HEK293 (cell line): ENCODE measurements at regions not wholly inside any gene's neighbourhood (a gene's known extent, or its start where the extent isn't known, plus 50 kb on each side); places are given as distances from the start of the nearest gene placed in this dataset.

Experiments
- CTCF ChIA-PET: fragments of 350-600 bp; formaldehyde crosslinking; extraction: SDS; loops from one replicate; lab custom pipeline; 2021; ENCODE audit warnings: antibody characterized with exemption; lab: Yijun Ruan, JAX
- POLR2A ChIA-PET: fragments of 300-600 bp; formaldehyde crosslinking; extraction: SDS; loops from one replicate; lab custom pipeline; 2020; ENCODE audit warnings: antibody characterized with exemption, inconsistent platforms; lab: Yijun Ruan, JAX
- H3K27ac ChIP-seq: fragments of 200-500 bp; sonication (Bioruptor generic); 2 replicates; pipeline ENCODE4 v1.5.1; 2014; ENCODE audit warnings: low read depth, low read length, control low read depth, inconsistent platforms; ENCODE audit errors: extremely low read depth
- H3K36me3 ChIP-seq, 2 experiments: fragments of 200-500 bp in 1 of 2; sonication (Bioruptor generic) in 1 of 2; 1 replicate in 1 of 2; 2 replicates in 1 of 2; pipeline ENCODE4 v1.5.1; 2014 to 2017; ENCODE audit warnings: inconsistent platforms in 2 of 2, low read length in 2 of 2; ENCODE audit not compliant: control insufficient read depth in 2 of 2, insufficient read depth in 1 of 2
- H3K4me1 ChIP-seq: fragments of 200-500 bp; sonication (Bioruptor generic); 2 replicates; pipeline ENCODE4 v1.5.1; 2014; ENCODE audit warnings: mild to moderate bottlenecking, low read length, inconsistent platforms; ENCODE audit not compliant: control insufficient read depth, insufficient read depth
- H3K4me3 ChIP-seq: 2 replicates; pipeline ENCODE4 v1.5.1; 2011; ENCODE audit warnings: low read depth, mild to moderate bottlenecking, control low read depth, low read length, moderate library complexity
- H3K9me3 ChIP-seq: fragments of 200-500 bp; sonication (Bioruptor generic); 2 replicates; pipeline ENCODE4 v1.5.1; 2014; ENCODE audit warnings: low read depth, low read length, inconsistent platforms; ENCODE audit not compliant: control insufficient read depth, insufficient read depth
- BCL6B ChIP-seq: fragments of 450-650 bp; formaldehyde crosslinking; IDR thresholded peaks from 2 replicates; pipeline ENCODE4 v1.5.1; 2017; ENCODE audit warnings: missing biosample characterization, missing genetic modification characterization
- HOXA7 ChIP-seq: sonication (generic); formaldehyde crosslinking; IDR thresholded peaks from 2 replicates; pipeline ENCODE4 v1.8.1; 2022; ENCODE audit warnings: missing genetic modification reagents, borderline replicate concordance
- KLF10 ChIP-seq: fragments of 450-650 bp; IDR thresholded peaks from 2 replicates; pipeline ENCODE4 v1.5.1; 2018; ENCODE audit warnings: missing biosample characterization, mild to moderate bottlenecking, missing genetic modification characterization
- MZF1 ChIP-seq: fragments of 450-650 bp; formaldehyde crosslinking; IDR thresholded peaks from 2 replicates; pipeline ENCODE4 v1.5.1; 2017; ENCODE audit warnings: missing biosample characterization, missing genetic modification characterization, borderline replicate concordance
- SP3 ChIP-seq: fragments of 450-650 bp; formaldehyde crosslinking; IDR thresholded peaks from 2 replicates; pipeline ENCODE4 v1.5.1; 2016; ENCODE audit warnings: missing biosample characterization, missing genetic modification characterization
- ZBTB20 ChIP-seq: fragments of 450-650 bp; formaldehyde crosslinking; IDR thresholded peaks from 2 replicates; pipeline ENCODE4 v1.5.1; 2016; ENCODE audit warnings: missing biosample characterization, missing genetic modification characterization
- ZBTB21 ChIP-seq: fragments of 450-650 bp; formaldehyde crosslinking; IDR thresholded peaks from 2 replicates; pipeline ENCODE4 v1.5.1; 2017; ENCODE audit warnings: missing biosample characterization, missing genetic modification characterization
- ZBTB7A ChIP-seq: fragments of 450-650 bp; formaldehyde crosslinking; IDR thresholded peaks from 2 replicates; pipeline ENCODE4 v1.5.1; 2016; ENCODE audit warnings: low read depth, missing biosample characterization, missing genetic modification characterization
- ZFP69B ChIP-seq: fragments of 450-650 bp; formaldehyde crosslinking; IDR thresholded peaks from 2 replicates; pipeline ENCODE4 v1.5.1; 2016; ENCODE audit warnings: missing biosample characterization, missing genetic modification characterization
- ZNF174 ChIP-seq: fragments of 450-650 bp; formaldehyde crosslinking; IDR thresholded peaks from 2 replicates; pipeline ENCODE4 v1.5.0; 2017; ENCODE audit warnings: missing biosample characterization, mild to moderate bottlenecking, missing genetic modification characterization
- ZNF24 ChIP-seq: fragments of 450-650 bp; formaldehyde crosslinking; IDR thresholded peaks from 2 replicates; pipeline ENCODE4 v1.5.1; 2016; ENCODE audit warnings: missing biosample characterization, missing genetic modification characterization
- ZNF354C ChIP-seq: fragments of 450-650 bp; formaldehyde crosslinking; IDR thresholded peaks from 2 replicates; pipeline ENCODE4 v1.5.1; 2016; ENCODE audit warnings: missing biosample characterization, missing genetic modification characterization, low read depth, borderline replicate concordance
- ZNF391 ChIP-seq: fragments of 450-650 bp; formaldehyde crosslinking; IDR thresholded peaks from 2 replicates; pipeline ENCODE4 v1.5.1; 2016; ENCODE audit warnings: low read depth, missing biosample characterization, missing genetic modification characterization, borderline replicate concordance
- ZNF423 ChIP-seq: fragments of 450-650 bp; formaldehyde crosslinking; IDR thresholded peaks from 2 replicates; pipeline ENCODE4 v1.5.1; 2016; ENCODE audit warnings: missing biosample characterization, missing genetic modification characterization
- ZNF488 ChIP-seq: fragments of 450-650 bp; formaldehyde crosslinking; IDR thresholded peaks from 2 replicates; pipeline ENCODE4 v1.5.1; 2016; ENCODE audit warnings: missing biosample characterization, missing genetic modification characterization
- ZNF624 ChIP-seq: fragments of 450-650 bp; formaldehyde crosslinking; IDR thresholded peaks from 2 replicates; pipeline ENCODE4 v1.5.1; 2017; ENCODE audit warnings: missing biosample characterization, missing genetic modification characterization
- ZNF629 ChIP-seq: fragments of 450-650 bp; formaldehyde crosslinking; IDR thresholded peaks from 2 replicates; pipeline ENCODE4 v1.5.1; 2017; ENCODE audit warnings: missing biosample characterization, missing genetic modification characterization
- ZNF658 ChIP-seq: fragments of 450-650 bp; formaldehyde crosslinking; IDR thresholded peaks from 2 replicates; pipeline ENCODE4; 2016; ENCODE audit warnings: missing biosample characterization, missing genetic modification characterization
- ZNF747 ChIP-seq: fragments of 450-650 bp; formaldehyde crosslinking; IDR thresholded peaks from 2 replicates; pipeline ENCODE4 v1.5.1; 2016; ENCODE audit warnings: missing biosample characterization, missing genetic modification characterization
- ZNF76 ChIP-seq: fragments of 450-650 bp; formaldehyde crosslinking; IDR thresholded peaks from 2 replicates; pipeline ENCODE4; 2016; ENCODE audit warnings: low read depth, missing biosample characterization, missing genetic modification characterization, borderline replicate concordance
- ZNF792 ChIP-seq: fragments of 450-650 bp; formaldehyde crosslinking; IDR thresholded peaks from 2 replicates; pipeline ENCODE4 v1.5.1; 2016; ENCODE audit warnings: missing biosample characterization, missing genetic modification characterization
- ZSCAN4 ChIP-seq: fragments of 450-650 bp; formaldehyde crosslinking; IDR thresholded peaks from 2 replicates; pipeline ENCODE4 v1.5.1; 2017; ENCODE audit warnings: missing biosample characterization, missing genetic modification characterization
- TF ChIP-seq, protein P1 (sequence below): fragments of 450-650 bp; formaldehyde crosslinking; IDR thresholded peaks from 2 replicates; pipeline ENCODE4 v1.5.1; 2016; ENCODE audit warnings: missing biosample characterization, missing genetic modification characterization
- TF ChIP-seq, protein P2 (sequence below): fragments of 450-650 bp; formaldehyde crosslinking; IDR thresholded peaks from 2 replicates; pipeline ENCODE4 v1.5.1; 2016; ENCODE audit warnings: missing biosample characterization, missing genetic modification characterization

DNA sequence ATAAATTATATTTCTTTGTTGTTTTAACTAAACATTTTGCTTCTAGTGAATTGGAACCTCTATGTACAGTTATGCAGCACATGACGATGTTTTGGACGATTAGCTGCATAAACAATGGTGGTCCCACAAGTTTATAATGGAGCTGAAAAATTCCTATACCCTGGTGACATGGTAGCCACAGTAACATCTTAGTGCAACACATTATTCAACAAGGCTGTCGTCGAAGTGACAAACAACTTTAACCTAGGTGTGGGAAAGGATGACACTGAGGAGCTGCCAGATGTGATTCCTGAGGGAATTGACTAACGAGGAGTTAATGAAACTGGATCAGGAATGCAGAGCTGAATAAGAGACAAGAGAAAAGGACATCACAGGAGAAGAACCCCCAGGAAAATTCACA is 588.9 kb upstream of the EPHA6 start:
- CTCF ChIA-PET = interaction anchor here (0.7 kb wide), 1 partner anchor 360 kb away, joined by 3 read pairs; no protein-coding TSS in a partner anchor
- Histone ChIP-seq H3K36me3 (no peaks in the 10 kb centered on the region), H3K4me3 (no peak overlapping the region), H3K9me3 (no peaks in the 10 kb centered on the region)
- POLR2A ChIA-PET = no interaction called here
- TF ChIP-seq ZNF24 (tag by site-specific recombination) (no peak), ZNF423 (tag by site-specific recombination) (no peak), ZFP69B (tag by site-specific recombination) (no peak), ZNF629 (tag by site-specific recombination) (no peak), ZBTB20 (tag by site-specific recombination) (no peak), ZSCAN4 (tag by site-specific recombination) (no peak), ZNF624 (tag by site-specific recombination) (no peak)
- TF ChIP-seq, protein P1, sequence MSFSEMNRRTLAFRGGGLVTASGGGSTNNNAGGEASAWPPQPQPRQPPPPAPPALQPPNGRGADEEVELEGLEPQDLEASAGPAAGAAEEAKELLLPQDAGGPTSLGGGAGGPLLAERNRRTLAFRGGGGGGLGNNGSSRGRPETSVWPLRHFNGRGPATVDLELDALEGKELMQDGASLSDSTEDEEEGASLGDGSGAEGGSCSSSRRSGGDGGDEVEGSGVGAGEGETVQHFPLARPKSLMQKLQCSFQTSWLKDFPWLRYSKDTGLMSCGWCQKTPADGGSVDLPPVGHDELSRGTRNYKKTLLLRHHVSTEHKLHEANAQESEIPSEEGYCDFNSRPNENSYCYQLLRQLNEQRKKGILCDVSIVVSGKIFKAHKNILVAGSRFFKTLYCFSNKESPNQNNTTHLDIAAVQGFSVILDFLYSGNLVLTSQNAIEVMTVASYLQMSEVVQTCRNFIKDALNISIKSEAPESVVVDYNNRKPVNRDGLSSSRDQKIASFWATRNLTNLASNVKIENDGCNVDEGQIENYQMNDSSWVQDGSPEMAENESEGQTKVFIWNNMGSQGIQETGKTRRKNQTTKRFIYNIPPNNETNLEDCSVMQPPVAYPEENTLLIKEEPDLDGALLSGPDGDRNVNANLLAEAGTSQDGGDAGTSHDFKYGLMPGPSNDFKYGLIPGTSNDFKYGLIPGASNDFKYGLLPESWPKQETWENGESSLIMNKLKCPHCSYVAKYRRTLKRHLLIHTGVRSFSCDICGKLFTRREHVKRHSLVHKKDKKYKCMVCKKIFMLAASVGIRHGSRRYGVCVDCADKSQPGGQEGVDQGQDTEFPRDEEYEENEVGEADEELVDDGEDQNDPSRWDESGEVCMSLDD (tag by site-specific recombination) = no peak
- TF ChIP-seq, all 188 proteins: peak for 0
- Histone ChIP-seq H3K27ac (no peak overlapping the region), H3K4me1 (no peaks in the 10 kb centered on the region)

- no peaks in the 10 kb centered on the region for H3K4me1 ChIP-seq
- TF ChIP-seq ZNF174 (no peak), ZSCAN4 (tag by site-specific recombination) (no peak), ZNF792 (tag by site-specific recombination) (no peak), KLF10 (tag by site-specific recombination) (no peak), ZBTB21 (tag by site-specific recombination) (no peak), ZNF354C (tag by site-specific recombination) (no peak), ZNF391 (tag by site-specific recombination) (no peak), ZNF24 (tag by site-specific recombination) (no peak), BCL6B (tag by site-specific recombination) (no peak), ZNF76 (no peak), MZF1 (tag by site-specific recombination) (no peak), SP3 (tag by site-specific recombination) (no peak), HOXA7 (CRISPR knock-in tag) (no peak), ZNF747 (no peak), ZNF658 (tag by site-specific recombination) (no peak), ZNF488 (tag by site-specific recombination) (no peak), ZBTB7A (no peak)
- TF ChIP-seq, protein P2, sequence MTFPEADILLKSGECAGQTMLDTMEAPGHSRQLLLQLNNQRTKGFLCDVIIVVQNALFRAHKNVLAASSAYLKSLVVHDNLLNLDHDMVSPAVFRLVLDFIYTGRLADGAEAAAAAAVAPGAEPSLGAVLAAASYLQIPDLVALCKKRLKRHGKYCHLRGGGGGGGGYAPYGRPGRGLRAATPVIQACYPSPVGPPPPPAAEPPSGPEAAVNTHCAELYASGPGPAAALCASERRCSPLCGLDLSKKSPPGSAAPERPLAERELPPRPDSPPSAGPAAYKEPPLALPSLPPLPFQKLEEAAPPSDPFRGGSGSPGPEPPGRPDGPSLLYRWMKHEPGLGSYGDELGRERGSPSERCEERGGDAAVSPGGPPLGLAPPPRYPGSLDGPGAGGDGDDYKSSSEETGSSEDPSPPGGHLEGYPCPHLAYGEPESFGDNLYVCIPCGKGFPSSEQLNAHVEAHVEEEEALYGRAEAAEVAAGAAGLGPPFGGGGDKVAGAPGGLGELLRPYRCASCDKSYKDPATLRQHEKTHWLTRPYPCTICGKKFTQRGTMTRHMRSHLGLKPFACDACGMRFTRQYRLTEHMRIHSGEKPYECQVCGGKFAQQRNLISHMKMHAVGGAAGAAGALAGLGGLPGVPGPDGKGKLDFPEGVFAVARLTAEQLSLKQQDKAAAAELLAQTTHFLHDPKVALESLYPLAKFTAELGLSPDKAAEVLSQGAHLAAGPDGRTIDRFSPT (tag by site-specific recombination) = no peak
Observed at GRCh38 chr3:96233679-96234078, 580.7 kb upstream of the EPHA6 start.

More at GRCh38 chr3:96233679-96234078, 580.7 kb upstream of the EPHA6 start:
- no peaks in the 10 kb centered on the region for H3K36me3 ChIP-seq
- H3K9me3 ChIP-seq = no peaks in the 10 kb centered on the region
- POLR2A ChIA-PET = no interaction called here
- no peak overlapping the region for H3K27ac ChIP-seq
- no peak overlapping the region for H3K4me3 ChIP-seq
- CTCF ChIA-PET = no interaction called here
